ENCODE measurements at regions not wholly inside any gene's neighbourhood (a gene's known extent, or its start where the extent isn't known, plus 50 kb on each side); places are given as distances from the start of the nearest gene placed in this dataset.
"Not testable (repeated sequence)": the region's sequence is repeated elsewhere in the genome, so short reads cannot be mapped to it uniquely, and the experiment has no call there.

DNA sequence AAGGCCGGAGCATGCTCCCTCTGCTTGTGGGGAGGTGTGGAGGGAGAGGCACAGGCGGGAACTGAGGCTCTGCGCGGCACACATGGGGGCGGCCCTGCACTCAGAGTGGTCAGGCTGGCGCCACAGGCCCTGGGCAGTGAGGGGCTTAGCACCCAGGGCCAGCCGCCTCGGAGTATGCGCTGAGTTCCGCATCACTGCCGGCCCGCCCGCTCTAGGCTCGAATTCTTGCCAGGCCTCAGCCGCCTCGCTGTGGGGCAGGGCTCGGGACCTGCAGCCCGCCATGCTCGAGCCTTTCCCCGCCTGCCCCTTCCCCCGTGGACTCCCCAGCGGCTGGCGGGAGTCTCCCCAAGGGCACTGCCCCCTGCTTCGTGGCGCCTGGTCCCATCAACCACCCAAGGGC, 905.9 kb downstream of the SPATA31A6 start:
- not testable (repeated sequence) for DNase-seq (ENCODE audit: low read depth); H3K27me3 ChIP-seq (replicated peaks; ENCODE audit: control insufficient read depth, insufficient read depth, low read length); H3K9me3 ChIP-seq (ENCODE audit: control insufficient read depth, low read length); H3K4me3 ChIP-seq (ENCODE audit: low read length); H3K9ac ChIP-seq (ENCODE audit: low read length); H3K4me1 ChIP-seq (ENCODE audit: control insufficient read depth, insufficient read depth, low read length); H3K36me3 ChIP-seq (ENCODE audit: control insufficient read depth, insufficient read depth, low read length, severe bottlenecking)

DNA sequence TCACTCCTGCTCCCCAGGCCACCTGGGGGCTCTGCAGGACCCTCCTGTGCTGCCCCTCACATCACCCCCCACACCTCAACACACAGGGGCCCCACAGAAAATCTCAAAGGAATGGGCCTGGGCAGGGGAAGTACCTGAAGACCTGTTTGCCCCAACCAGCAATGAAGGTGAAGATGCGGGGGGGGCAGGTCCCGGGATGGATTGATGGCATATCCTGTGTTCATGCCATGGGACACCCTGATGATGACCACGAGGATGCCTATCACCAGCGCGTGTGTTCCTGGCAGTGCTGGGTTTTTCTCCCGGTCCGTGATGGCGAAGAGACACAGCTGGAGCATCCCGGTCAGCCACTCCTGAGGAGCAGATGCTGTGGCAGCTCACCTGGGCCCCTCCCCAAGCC, 926.9 kb downstream of the SPATA31A6 start:
- H3K27me3 ChIP-seq (replicated peaks; ENCODE audit: control insufficient read depth, insufficient read depth, low read length); DNase-seq (ENCODE audit: low read depth); H3K4me3 ChIP-seq (ENCODE audit: low read length); H3K4me1 ChIP-seq (ENCODE audit: control insufficient read depth, insufficient read depth, low read length); H3K36me3 ChIP-seq (ENCODE audit: control insufficient read depth, insufficient read depth, low read length, severe bottlenecking); H3K9me3 ChIP-seq (ENCODE audit: control insufficient read depth, low read length); H3K9ac ChIP-seq (ENCODE audit: low read length): not testable (repeated sequence)

DNA sequence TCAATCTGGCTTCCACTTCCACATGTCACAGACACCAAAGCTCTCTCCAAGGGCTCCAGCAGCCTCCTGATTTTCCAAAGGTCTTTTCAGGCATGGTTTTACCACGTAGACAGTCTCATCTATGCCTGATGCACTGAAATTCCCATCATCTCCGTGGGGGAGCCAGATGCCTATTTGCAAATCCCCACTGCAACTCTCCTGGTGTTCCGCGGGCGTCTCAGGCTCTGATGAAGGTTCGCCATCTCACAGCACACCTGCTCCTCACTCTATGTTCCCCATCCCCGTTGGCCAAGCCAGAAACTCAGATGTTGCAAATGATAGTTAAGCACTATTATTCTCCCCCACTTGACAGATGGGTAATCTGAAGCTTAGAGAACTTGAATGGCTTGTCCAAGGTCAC, 929.4 kb downstream of the SPATA31A6 start:
- not testable (repeated sequence) for H3K9ac ChIP-seq (ENCODE audit: low read length); DNase-seq (ENCODE audit: low read depth); H3K36me3 ChIP-seq (ENCODE audit: control insufficient read depth, insufficient read depth, low read length, severe bottlenecking); H3K9me3 ChIP-seq (ENCODE audit: control insufficient read depth, low read length); H3K4me1 ChIP-seq (ENCODE audit: control insufficient read depth, insufficient read depth, low read length); H3K4me3 ChIP-seq (ENCODE audit: low read length); H3K27me3 ChIP-seq (replicated peaks; ENCODE audit: control insufficient read depth, insufficient read depth, low read length)

DNA sequence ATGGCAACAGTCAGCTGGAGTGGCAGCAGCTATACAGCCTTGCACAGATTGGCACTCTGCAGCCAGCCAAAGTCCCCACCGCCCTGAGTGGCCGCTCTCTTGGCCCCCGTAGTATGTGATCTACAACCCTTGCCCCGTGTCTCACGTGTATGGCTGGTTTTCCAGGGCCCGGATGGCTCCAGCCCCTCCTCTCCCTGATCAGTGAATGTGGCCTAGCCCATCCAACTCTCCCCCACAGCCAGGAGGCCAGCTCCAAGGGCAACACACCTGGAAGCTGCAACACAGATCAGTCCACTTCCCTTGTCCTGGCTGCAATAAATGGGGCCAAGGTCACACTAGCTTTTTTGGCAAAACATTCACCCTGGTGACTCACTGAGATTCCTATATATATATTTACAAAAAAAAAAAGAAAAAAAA, 932.4 kb downstream of the SPATA31A6 start:
- H3K36me3 ChIP-seq (ENCODE audit: control insufficient read depth, insufficient read depth, low read length, severe bottlenecking); H3K4me1 ChIP-seq (ENCODE audit: control insufficient read depth, insufficient read depth, low read length); H3K9ac ChIP-seq (ENCODE audit: low read length); H3K9me3 ChIP-seq (ENCODE audit: control insufficient read depth, low read length); H3K27me3 ChIP-seq (replicated peaks; ENCODE audit: control insufficient read depth, insufficient read depth, low read length); DNase-seq (ENCODE audit: low read depth); H3K4me3 ChIP-seq (ENCODE audit: low read length): not testable (repeated sequence)

DNA sequence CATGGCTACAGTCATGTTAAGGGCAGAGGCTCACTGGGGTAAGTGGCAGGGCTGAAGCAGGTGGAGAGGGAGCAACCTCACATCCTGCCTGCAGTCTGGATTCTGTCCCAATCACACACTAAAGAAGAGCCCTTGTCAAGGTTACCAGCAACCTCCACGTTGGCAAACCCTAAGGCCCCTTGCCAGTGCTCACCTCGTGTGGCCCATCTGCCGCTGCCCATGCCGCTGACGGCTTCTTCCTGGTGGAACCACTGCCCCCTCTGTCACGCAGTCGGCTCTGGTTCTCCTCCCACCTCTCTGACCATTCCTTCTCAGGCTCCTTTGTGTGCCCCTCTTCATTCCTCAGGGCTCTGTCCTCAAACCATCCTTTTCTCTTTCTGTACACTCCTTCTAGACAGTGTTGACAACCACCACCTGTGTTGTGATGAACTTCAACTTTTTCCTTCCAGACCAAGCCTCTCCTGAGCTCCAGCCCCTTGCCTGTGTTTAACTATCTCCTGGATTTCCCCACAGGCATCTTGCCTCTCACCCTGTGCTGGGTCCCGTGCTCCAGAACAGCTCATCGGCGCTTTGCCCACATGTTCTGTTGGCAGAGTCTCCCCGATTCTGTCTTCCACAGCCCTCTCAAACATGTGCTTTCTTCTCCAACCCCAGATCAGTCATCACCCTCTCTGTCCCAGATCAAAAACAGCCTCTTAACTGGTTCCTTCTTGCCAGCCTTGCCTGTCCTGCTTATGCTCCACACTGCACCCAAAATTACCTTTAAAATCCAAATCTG, 934.8 kb downstream of the SPATA31A6 start:
- not testable (repeated sequence) for H3K36me3 ChIP-seq (ENCODE audit: control insufficient read depth, insufficient read depth, low read length, severe bottlenecking); H3K27me3 ChIP-seq (replicated peaks; ENCODE audit: control insufficient read depth, insufficient read depth, low read length); H3K4me3 ChIP-seq (ENCODE audit: low read length); H3K4me1 ChIP-seq (ENCODE audit: control insufficient read depth, insufficient read depth, low read length); DNase-seq (ENCODE audit: low read depth); H3K9ac ChIP-seq (ENCODE audit: low read length); H3K9me3 ChIP-seq (ENCODE audit: control insufficient read depth, low read length)

DNA sequence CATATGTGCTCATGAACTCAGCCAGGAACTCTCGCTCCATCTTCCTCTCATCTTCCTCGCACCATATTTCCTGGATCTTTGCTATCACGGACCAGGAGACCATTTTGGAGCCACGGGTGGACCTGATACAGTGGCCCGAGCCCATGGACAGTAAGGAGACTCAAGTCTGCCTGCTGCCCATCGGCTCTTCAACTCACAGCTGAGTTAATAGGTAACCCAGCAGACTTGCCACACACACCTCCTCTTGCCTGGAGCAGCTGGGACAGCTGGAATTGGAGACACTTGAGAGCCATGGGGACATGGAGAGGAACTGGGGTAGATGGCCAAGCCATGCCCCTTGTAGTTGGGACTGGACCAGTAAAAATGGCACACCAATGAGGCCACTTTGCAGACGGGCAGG, 936.1 kb downstream of the SPATA31A6 start:
- H3K4me1 ChIP-seq (ENCODE audit: control insufficient read depth, insufficient read depth, low read length); H3K27me3 ChIP-seq (replicated peaks; ENCODE audit: control insufficient read depth, insufficient read depth, low read length); H3K9ac ChIP-seq (ENCODE audit: low read length); H3K9me3 ChIP-seq (ENCODE audit: control insufficient read depth, low read length); H3K36me3 ChIP-seq (ENCODE audit: control insufficient read depth, insufficient read depth, low read length, severe bottlenecking); DNase-seq (ENCODE audit: low read depth); H3K4me3 ChIP-seq (ENCODE audit: low read length): not testable (repeated sequence)

DNA sequence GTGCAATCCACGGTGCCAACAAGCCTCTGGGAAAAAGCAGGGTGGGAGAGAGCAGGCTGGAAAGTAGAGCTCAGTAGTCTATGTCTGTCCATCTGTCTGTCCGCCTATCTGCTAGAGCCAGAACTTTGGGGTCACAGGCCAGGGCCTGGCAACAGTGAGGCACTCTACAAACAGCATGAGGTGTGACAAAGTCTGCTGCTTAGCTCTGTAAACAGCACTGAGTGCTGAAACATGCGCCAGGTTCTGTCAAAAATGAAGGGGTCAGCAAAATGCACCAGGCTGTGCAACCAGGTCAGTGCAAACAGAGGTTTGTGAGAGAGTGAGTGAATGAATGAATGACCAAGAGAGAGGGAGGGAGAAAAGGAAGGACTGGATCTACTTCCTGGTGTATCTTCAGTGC, 936.5 kb downstream of the SPATA31A6 start:
- not testable (repeated sequence) for H3K36me3 ChIP-seq (ENCODE audit: control insufficient read depth, insufficient read depth, low read length, severe bottlenecking); H3K9me3 ChIP-seq (ENCODE audit: control insufficient read depth, low read length); H3K4me3 ChIP-seq (ENCODE audit: low read length); DNase-seq (ENCODE audit: low read depth); H3K27me3 ChIP-seq (replicated peaks; ENCODE audit: control insufficient read depth, insufficient read depth, low read length); H3K9ac ChIP-seq (ENCODE audit: low read length); H3K4me1 ChIP-seq (ENCODE audit: control insufficient read depth, insufficient read depth, low read length)

DNA sequence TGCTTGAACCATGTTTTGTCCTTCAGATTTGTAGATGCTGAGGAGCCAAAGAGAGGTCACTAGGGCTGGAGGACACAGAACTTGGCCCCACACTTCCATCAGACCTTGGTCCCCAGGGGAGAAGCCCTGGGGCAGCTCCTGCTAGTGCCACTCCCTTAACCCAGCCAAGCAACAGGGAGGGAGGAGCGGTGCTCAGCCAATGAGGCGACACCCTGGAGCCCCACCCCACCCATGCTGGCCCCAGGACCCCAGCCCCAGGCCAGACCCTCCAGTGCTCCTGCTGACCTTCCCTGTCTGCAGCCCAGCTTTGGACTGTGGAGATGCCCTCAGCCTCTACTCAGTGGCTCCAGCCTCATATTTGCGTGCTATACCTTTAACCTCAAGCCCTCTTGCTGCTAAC, 942.4 kb downstream of the SPATA31A6 start:
- Histone ChIP-seq H3K9ac (ENCODE audit: low read length) (peak overlapping the region; percentile 82), H3K4me3 (ENCODE audit: low read length) (peak overlapping the region; percentile 69)
- not testable (repeated sequence) for H3K9me3 ChIP-seq (ENCODE audit: control insufficient read depth, low read length); H3K27me3 ChIP-seq (replicated peaks; ENCODE audit: control insufficient read depth, insufficient read depth, low read length); H3K4me1 ChIP-seq (ENCODE audit: control insufficient read depth, insufficient read depth, low read length); H3K36me3 ChIP-seq (ENCODE audit: control insufficient read depth, insufficient read depth, low read length, severe bottlenecking); DNase-seq (ENCODE audit: low read depth)

DNA sequence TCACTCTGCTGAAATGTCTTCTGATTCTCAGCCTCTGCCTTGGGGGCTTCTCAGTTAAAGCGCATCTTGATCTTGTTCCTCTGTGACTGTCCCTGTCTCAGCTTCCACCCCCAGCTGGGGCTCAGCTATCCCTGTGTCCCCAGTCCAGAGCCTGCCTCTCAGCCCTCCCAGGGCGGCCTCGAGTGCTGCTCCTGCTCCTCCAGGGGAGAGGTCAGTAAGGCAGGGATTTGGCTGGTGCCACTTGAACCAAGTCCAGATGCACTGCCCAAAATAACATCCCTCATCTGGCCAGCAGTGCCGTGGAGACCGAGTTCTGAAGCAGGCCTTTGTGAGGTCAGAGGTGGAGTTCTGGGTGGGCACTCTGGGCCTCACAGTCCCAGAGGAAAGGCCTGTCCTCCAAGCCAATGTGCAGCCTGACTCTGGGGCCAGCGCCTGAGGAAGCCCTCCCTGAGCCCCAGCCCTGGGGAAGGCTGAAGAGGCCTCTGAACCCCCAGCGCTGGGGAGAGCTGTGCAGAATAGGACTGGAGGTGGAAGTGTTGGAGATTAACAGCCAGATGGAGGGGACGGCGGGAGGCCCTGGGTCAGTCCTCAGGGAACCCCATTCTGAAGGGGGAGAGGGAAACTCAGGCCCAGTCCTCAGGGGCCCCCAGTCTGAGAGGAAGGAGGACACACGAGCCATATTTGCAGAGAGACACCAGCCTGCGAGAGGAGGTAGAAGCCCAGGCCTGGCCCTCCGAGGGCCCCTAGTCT, 943.7 kb downstream of the SPATA31A6 start:
- H3K27me3 ChIP-seq (replicated peaks; ENCODE audit: control insufficient read depth, insufficient read depth, low read length); DNase-seq (ENCODE audit: low read depth); H3K36me3 ChIP-seq (ENCODE audit: control insufficient read depth, insufficient read depth, low read length, severe bottlenecking); H3K9me3 ChIP-seq (ENCODE audit: control insufficient read depth, low read length); H3K4me1 ChIP-seq (ENCODE audit: control insufficient read depth, insufficient read depth, low read length): not testable (repeated sequence)
- peak overlapping the region; percentile 69 for H3K4me3 ChIP-seq (ENCODE audit: low read length)
- peak overlapping the region; percentile 82 for H3K9ac ChIP-seq (ENCODE audit: low read length)

DNA sequence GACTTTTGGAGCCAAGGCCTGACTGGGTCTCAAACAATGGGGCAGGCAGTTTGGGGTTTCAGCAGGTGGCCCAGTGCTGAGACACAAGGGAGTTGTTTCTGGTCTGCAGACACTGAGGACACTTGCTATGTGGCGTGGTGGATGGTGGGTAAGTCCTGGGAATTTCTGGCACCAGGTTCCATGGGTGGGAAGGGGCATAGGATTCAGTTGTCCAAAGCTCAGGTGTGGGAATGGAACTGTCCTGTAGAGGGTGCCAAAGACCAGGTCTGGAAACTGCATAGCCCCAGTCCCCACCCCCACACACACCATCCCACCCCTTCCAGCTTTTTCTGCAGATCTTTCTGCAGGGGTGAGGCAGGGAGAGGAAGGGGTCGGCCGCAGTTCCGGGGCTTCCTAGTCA, 944.5 kb downstream of the SPATA31A6 start:
- H3K9ac ChIP-seq (ENCODE audit: low read length); H3K36me3 ChIP-seq (ENCODE audit: control insufficient read depth, insufficient read depth, low read length, severe bottlenecking); DNase-seq (ENCODE audit: low read depth); H3K27me3 ChIP-seq (replicated peaks; ENCODE audit: control insufficient read depth, insufficient read depth, low read length); H3K4me3 ChIP-seq (ENCODE audit: low read length); H3K9me3 ChIP-seq (ENCODE audit: control insufficient read depth, low read length); H3K4me1 ChIP-seq (ENCODE audit: control insufficient read depth, insufficient read depth, low read length): not testable (repeated sequence)

DNA sequence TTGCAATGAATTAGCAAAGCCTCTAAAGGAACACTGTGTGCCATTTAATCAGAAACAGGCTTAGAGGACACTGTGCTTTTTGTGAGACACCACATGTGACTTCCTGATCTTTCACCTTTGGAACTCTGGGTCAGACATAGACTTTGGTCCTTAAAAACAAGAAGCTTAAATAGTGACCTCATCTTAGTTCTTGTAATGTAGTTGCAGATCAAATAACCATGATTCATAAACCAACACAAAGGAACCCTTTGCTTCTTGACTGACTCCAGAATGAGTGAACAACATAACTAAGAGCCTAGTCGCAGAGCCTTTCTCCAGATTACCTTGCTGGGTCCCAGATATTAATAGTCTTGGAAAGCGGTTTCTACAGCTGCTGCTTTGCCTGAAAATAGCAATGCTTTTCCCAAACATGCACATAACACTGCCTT, 947.3 kb downstream of the SPATA31A6 start:
- not testable (repeated sequence) for H3K9ac ChIP-seq (ENCODE audit: low read length); H3K36me3 ChIP-seq (ENCODE audit: control insufficient read depth, insufficient read depth, low read length, severe bottlenecking); H3K9me3 ChIP-seq (ENCODE audit: control insufficient read depth, low read length); H3K4me3 ChIP-seq (ENCODE audit: low read length); H3K27me3 ChIP-seq (replicated peaks; ENCODE audit: control insufficient read depth, insufficient read depth, low read length); H3K4me1 ChIP-seq (ENCODE audit: control insufficient read depth, insufficient read depth, low read length)
- DNase-seq (ENCODE audit: low read depth), result peak; percentile 0

Data from adipocyte (in vitro differentiated cells).